HG02840 (cell line): ENCODE measurements at regions not wholly inside any gene's neighbourhood (a gene's known extent, or its start where the extent isn't known, plus 50 kb on each side); places are given as distances from the start of the nearest gene placed in this dataset.

Experiments used
- ATAC-seq: cut with Tn5 transposase; IDR thresholded peaks from one replicate; pipeline ENCODE4 v1.9.1; 2021; ENCODE audit warnings: mild to moderate bottlenecking, moderate library complexity, moderate number of reproducible peaks; ENCODE audit not compliant: unreplicated experiment, low FRiP score

DNA sequence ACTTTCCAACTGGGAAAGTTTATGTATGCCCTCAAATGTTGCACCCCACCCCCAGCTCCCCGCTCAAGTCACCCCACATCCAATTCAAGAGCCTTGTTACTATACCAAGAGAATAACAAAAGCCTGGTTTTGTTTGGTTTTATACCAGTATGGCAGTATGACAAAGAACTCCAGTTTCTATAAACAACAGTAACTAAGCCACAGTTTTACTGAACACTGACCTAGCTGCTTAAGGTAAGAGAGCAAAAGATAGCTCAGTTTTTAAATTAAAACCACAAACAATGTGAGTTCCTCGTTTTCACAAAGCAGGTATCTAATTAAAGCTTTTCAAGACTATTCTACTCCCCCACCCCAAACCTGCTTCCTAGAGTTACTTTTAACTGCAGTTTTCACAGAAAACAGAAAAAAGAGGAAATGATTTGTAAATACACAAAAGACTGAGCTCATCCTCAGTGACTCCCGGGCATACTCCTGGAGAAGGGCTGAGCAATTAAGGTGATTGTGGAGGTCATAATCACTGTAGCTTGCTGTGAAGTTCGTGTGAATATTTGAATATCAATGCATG, 59.3 kb upstream of the LHX8 start:
- ATAC-seq: no peak

DNA sequence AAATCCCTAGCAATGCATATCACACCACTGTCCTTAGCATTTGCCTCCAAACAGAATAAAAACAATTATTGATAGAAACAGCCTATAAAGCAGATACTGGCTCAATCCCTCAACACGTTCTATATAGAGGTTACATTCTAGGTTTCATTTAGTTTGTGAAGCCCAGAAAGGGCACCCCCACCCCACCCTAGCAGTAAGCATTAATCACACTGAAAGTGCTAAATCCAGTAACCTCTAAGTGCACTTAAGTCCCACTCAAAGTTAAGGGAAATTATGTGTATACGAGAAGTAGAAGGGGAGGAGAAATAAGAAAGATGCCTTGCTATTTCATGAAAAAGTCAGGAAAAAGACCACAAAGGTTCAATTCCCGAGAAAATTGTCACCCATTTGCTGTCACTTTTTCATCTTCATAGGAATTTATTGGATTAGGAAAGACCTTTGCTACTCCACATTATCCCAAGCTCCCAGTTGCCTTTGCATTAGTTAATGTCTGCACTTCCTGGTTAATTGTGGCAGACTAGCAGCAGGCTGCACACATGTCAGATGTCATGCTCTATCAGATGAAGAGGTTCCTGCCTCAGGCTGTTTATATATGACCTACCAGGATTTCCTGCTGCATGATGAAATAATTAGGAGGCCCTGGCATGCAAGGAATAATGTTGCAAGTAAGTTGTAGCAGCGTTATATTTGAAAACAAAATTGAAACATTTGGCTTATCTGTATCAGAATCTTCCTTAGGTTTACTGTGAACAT, 54.5 kb upstream of the LHX8 start:
- no peak for ATAC-seq

DNA sequence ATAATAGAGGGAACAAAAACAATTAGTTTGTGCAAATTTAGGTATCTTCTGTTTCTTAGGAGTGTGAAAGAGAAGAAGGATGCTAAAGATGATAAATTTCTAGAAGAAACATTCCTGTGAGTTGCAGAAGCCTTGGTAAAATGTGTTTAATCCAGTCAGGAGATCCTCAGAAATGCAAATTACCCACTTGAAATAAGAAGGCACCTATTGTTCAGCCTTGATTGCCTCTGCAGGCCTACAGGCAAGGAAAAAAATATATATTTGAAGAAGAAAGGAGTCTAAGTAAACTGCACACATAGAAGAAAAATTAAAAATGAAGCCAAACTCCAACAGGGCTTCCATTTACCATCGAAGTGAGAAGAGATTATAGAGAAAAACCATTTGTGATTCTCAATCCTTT, 51.0 kb upstream of the LHX8 start:
- ATAC-seq: no peak

DNA sequence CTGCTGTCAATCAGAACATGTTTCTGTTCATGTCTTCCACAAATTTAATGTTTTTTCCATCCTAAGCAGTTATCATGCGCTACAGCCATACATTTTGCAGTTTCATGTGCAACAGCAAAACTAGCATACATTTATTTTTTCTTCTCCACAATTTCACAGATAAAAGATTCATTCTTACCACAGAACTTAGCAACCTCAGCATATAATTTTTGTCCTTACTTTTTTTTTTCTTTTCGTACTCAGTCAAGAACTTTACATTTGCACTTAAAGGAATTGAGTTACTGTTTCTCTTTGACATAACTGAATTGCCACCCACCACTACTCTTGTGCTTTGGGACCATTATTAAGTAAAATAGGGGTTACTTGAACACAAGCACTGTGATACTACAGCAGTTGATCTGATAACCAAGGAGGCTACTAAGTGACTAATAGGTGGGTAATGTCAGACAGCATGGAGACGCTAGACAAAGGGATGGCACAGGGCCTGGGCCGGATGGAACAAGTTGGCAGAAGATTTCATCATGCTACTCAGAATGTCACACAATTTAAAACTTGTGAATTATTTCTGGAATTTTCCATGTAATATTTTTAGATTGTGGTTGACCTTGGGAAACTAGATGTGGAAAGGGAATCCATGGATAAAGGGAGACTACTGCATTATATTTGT, 50.2 kb upstream of the LHX8 start:
- no peak for ATAC-seq
